GM23338 (cell line): ENCODE measurements at regions not wholly inside any gene's neighbourhood (a gene's known extent, or its start where the extent isn't known, plus 50 kb on each side); places are given as distances from the start of the nearest gene placed in this dataset.

Source experiments
- ATAC-seq: fragments of 200-7000 bp; cut with Tn5 transposase; 3 replicates; pipeline ENCODE4 v1.9.1; 2020
- DNase-seq: peaks from one replicate; pipeline ENCODE4 v3.0.0-alpha.2; 2015; ENCODE audit warnings: low spot score
- H2AFZ ChIP-seq: fragments of 200-600 bp; sonication (generic); 2 replicates; pipeline ENCODE4 v1.8.0; 2016; ENCODE audit warnings: antibody characterized with exemption, mild to moderate bottlenecking, moderate library complexity
- H3F3A ChIP-seq: fragments of 200-600 bp; sonication (generic); replicated peaks from 2 replicates; pipeline ENCODE4 v1.8.0; 2017; ENCODE audit warnings: antibody characterized with exemption, mixed run types, low read depth
- H3K27ac ChIP-seq: fragments of 200-600 bp; sonication (generic); 2 replicates; pipeline ENCODE4 v1.6.1; 2016; ENCODE audit warnings: low read depth
- H3K27me3 ChIP-seq: fragments of 200-600 bp; sonication (generic); 2 replicates; pipeline ENCODE4 v1.8.0; 2016; ENCODE audit warnings: mild to moderate bottlenecking, mixed run types, moderate library complexity; ENCODE audit not compliant: insufficient read depth
- H3K36me3 ChIP-seq: fragments of 200-600 bp; sonication (generic); 2 replicates; pipeline ENCODE4 v1.8.0; 2016; ENCODE audit warnings: mild to moderate bottlenecking; ENCODE audit not compliant: insufficient read depth
- H3K4me1 ChIP-seq: fragments of 200-600 bp; sonication (generic); 2 replicates; pipeline ENCODE4 v1.8.0; 2016; ENCODE audit warnings: mild to moderate bottlenecking, moderate library complexity; ENCODE audit not compliant: insufficient read depth
- H3K4me2 ChIP-seq: fragments of 200-600 bp; sonication (generic); 2 replicates; pipeline ENCODE4 v1.7.1; 2017; ENCODE audit warnings: mixed run types
- H3K4me3 ChIP-seq: fragments of 200-600 bp; sonication (generic); 2 replicates; pipeline ENCODE4 v1.6.1; 2016; ENCODE audit warnings: mixed run types
- H3K79me2 ChIP-seq: fragments of 200-600 bp; sonication (generic); replicated peaks from 2 replicates; pipeline ENCODE4 v1.8.0; 2017; ENCODE audit warnings: mild to moderate bottlenecking; ENCODE audit not compliant: insufficient read depth
- H3K9me2 ChIP-seq: fragments of 200-600 bp; sonication (generic); 2 replicates; pipeline ENCODE4 v1.8.0; 2017; ENCODE audit not compliant: insufficient read depth
- H4K20me1 ChIP-seq: fragments of 200-600 bp; sonication (generic); replicated peaks from 2 replicates; pipeline ENCODE4 v1.8.0; 2017; ENCODE audit warnings: mild to moderate bottlenecking; ENCODE audit not compliant: insufficient read depth
- H3K27ac Mint-ChIP-seq: 2 replicates; pipeline ENCODE4 v1.8.0; 2020; ENCODE audit warnings: inconsistent platforms, mild to moderate bottlenecking, moderate library complexity, mixed read lengths
- H3K27me3 Mint-ChIP-seq: 3 replicates; pipeline ENCODE4 v1.8.0; 2022; ENCODE audit warnings: low read depth, mild to moderate bottlenecking, moderate library complexity, mixed read lengths, inconsistent platforms; ENCODE audit not compliant: insufficient read depth, poor library complexity
- H3K36me3 Mint-ChIP-seq: 3 replicates; pipeline ENCODE4 v1.8.0; 2021; ENCODE audit warnings: low read depth, mild to moderate bottlenecking, inconsistent platforms, moderate library complexity, mixed read lengths
- H3K4me1 Mint-ChIP-seq: 3 replicates; pipeline ENCODE4 v1.8.0; 2020; ENCODE audit warnings: mild to moderate bottlenecking, inconsistent platforms, mixed read lengths
- H3K4me3 Mint-ChIP-seq: 3 replicates; pipeline ENCODE4 v1.8.0; 2021; ENCODE audit warnings: moderate library complexity, mild to moderate bottlenecking, inconsistent platforms, mixed read lengths
- H3K9me3 Mint-ChIP-seq: 3 replicates; pipeline ENCODE4 v1.8.0; 2020; ENCODE audit warnings: moderate library complexity, mild to moderate bottlenecking, inconsistent platforms, mixed read lengths
- CREB1 ChIP-seq: fragments of 250-450 bp; sonication (Bioruptor Pico); IDR thresholded peaks from 2 replicates; pipeline ENCODE4 v1.5.0; 2020; ENCODE audit warnings: low read depth, mild to moderate bottlenecking, moderate library complexity
- EZH2 ChIP-seq: fragments of 200-600 bp; sonication (generic); IDR thresholded peaks from one replicate; pipeline ENCODE4 v1.8.0; 2017; ENCODE audit warnings: antibody characterized with exemption, mild to moderate bottlenecking, low read depth; ENCODE audit not compliant: unreplicated experiment
- EZH2phosphoT487 ChIP-seq: fragments of 200-600 bp; sonication (generic); IDR thresholded peaks from one replicate; pipeline ENCODE4 v1.8.1; 2018; ENCODE audit warnings: antibody characterized with exemption; ENCODE audit not compliant: unreplicated experiment
- JUNB ChIP-seq: IDR thresholded peaks from one replicate; pipeline ENCODE4 v1.6.1; 2016; ENCODE audit warnings: antibody characterized with exemption; ENCODE audit not compliant: unreplicated experiment
- NANOG ChIP-seq: IDR thresholded peaks from 2 replicates; pipeline ENCODE4 v1.6.1; 2016; ENCODE audit warnings: antibody characterized with exemption, borderline replicate concordance
- POLR2AphosphoS5 ChIP-seq: IDR thresholded peaks from 2 replicates; pipeline ENCODE4 v1.6.1; 2016; ENCODE audit warnings: antibody characterized with exemption, low read depth
- STAT1 ChIP-seq: IDR thresholded peaks from one replicate; pipeline ENCODE4 v1.6.1; 2016; ENCODE audit warnings: antibody characterized with exemption; ENCODE audit not compliant: unreplicated experiment
- ZNF114 ChIP-seq: fragments of 250-450 bp; sonication (Bioruptor Pico); IDR thresholded peaks from 2 replicates; pipeline ENCODE4 v1.5.0; 2020; ENCODE audit warnings: mild to moderate bottlenecking, moderate library complexity
- ZNF331 ChIP-seq: fragments of 250-450 bp; sonication (Bioruptor Pico); IDR thresholded peaks from 2 replicates; pipeline ENCODE4 v1.5.0; 2020; ENCODE audit warnings: low read depth, mild to moderate bottlenecking, moderate library complexity
- TF ChIP-seq, protein P1 (sequence below): fragments of 250-450 bp; sonication (Bioruptor Pico); IDR thresholded peaks from 2 replicates; pipeline ENCODE4 v1.5.0; 2020; ENCODE audit warnings: mild to moderate bottlenecking, moderate library complexity
- TF ChIP-seq, protein P2 (sequence below): IDR thresholded peaks from one replicate; pipeline ENCODE4 v1.6.1; 2018; ENCODE audit warnings: antibody characterized with exemption; ENCODE audit not compliant: unreplicated experiment
- TF ChIP-seq, protein P3 (sequence below): IDR thresholded peaks from 2 replicates; pipeline ENCODE4 v1.6.1; 2016; ENCODE audit warnings: antibody characterized with exemption
- TF ChIP-seq, protein P4 (sequence below), 2 experiments: fragments of 200-600 bp in 1 of 2; sonication (generic) in 1 of 2; conservative IDR thresholded peaks; 2 replicates each; pipeline versions ENCODE4 v1.5.1 to v1.6.1; 2016 to 2017; ENCODE audit warnings: antibody characterized with exemption in 2 of 2, low read depth in 2 of 2, mild to moderate bottlenecking in 2 of 2, moderate library complexity in 1 of 2

DNA sequence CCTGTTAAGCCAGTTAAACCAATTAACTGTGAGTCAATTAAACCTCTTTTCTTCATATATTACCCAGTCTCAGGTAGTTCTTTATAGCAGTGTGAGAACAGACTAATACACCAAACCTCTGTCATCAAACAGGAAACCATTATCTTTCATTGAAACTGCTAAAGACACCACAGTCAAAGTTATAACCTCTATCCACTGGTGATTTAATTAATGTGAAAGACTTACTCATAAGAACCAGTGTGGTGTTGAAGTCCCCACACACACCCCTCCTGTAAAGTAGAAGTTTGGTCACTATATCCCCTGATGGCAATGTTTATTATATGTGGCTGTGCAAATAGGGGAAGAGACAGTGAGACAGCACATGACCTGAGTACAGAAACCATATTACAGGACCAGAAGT, 228.1 kb downstream of the NEBL start:
- H2AFZ ChIP-seq, result no peak overlapping the region
- H3K4me1 ChIP-seq, result no peaks in the 10 kb centered on the region
- no peaks in the 10 kb centered on the region for H3F3A ChIP-seq
- H4K20me1 ChIP-seq, result no peaks in the 10 kb centered on the region
- H3K9me3 Mint-ChIP-seq, result peaks cover 4% of the 10 kb centered on the region; the same call in 1 of the 3 replicates
- peaks cover 3% of the 10 kb centered on the region; the same call in 1 of the 3 replicates for H3K4me1 Mint-ChIP-seq
- no peak overlapping the region for H3K4me3 ChIP-seq
- ATAC-seq (no peak), DNase-seq (no peak)
- no peak for TF ChIP-seq EZH2phosphoT487
- TF ChIP-seq CREB1 (CRISPR knock-in tag), result no peak
- no peak for TF ChIP-seq ZNF331
- no peak for TF ChIP-seq STAT1
- TF ChIP-seq, protein P1, sequence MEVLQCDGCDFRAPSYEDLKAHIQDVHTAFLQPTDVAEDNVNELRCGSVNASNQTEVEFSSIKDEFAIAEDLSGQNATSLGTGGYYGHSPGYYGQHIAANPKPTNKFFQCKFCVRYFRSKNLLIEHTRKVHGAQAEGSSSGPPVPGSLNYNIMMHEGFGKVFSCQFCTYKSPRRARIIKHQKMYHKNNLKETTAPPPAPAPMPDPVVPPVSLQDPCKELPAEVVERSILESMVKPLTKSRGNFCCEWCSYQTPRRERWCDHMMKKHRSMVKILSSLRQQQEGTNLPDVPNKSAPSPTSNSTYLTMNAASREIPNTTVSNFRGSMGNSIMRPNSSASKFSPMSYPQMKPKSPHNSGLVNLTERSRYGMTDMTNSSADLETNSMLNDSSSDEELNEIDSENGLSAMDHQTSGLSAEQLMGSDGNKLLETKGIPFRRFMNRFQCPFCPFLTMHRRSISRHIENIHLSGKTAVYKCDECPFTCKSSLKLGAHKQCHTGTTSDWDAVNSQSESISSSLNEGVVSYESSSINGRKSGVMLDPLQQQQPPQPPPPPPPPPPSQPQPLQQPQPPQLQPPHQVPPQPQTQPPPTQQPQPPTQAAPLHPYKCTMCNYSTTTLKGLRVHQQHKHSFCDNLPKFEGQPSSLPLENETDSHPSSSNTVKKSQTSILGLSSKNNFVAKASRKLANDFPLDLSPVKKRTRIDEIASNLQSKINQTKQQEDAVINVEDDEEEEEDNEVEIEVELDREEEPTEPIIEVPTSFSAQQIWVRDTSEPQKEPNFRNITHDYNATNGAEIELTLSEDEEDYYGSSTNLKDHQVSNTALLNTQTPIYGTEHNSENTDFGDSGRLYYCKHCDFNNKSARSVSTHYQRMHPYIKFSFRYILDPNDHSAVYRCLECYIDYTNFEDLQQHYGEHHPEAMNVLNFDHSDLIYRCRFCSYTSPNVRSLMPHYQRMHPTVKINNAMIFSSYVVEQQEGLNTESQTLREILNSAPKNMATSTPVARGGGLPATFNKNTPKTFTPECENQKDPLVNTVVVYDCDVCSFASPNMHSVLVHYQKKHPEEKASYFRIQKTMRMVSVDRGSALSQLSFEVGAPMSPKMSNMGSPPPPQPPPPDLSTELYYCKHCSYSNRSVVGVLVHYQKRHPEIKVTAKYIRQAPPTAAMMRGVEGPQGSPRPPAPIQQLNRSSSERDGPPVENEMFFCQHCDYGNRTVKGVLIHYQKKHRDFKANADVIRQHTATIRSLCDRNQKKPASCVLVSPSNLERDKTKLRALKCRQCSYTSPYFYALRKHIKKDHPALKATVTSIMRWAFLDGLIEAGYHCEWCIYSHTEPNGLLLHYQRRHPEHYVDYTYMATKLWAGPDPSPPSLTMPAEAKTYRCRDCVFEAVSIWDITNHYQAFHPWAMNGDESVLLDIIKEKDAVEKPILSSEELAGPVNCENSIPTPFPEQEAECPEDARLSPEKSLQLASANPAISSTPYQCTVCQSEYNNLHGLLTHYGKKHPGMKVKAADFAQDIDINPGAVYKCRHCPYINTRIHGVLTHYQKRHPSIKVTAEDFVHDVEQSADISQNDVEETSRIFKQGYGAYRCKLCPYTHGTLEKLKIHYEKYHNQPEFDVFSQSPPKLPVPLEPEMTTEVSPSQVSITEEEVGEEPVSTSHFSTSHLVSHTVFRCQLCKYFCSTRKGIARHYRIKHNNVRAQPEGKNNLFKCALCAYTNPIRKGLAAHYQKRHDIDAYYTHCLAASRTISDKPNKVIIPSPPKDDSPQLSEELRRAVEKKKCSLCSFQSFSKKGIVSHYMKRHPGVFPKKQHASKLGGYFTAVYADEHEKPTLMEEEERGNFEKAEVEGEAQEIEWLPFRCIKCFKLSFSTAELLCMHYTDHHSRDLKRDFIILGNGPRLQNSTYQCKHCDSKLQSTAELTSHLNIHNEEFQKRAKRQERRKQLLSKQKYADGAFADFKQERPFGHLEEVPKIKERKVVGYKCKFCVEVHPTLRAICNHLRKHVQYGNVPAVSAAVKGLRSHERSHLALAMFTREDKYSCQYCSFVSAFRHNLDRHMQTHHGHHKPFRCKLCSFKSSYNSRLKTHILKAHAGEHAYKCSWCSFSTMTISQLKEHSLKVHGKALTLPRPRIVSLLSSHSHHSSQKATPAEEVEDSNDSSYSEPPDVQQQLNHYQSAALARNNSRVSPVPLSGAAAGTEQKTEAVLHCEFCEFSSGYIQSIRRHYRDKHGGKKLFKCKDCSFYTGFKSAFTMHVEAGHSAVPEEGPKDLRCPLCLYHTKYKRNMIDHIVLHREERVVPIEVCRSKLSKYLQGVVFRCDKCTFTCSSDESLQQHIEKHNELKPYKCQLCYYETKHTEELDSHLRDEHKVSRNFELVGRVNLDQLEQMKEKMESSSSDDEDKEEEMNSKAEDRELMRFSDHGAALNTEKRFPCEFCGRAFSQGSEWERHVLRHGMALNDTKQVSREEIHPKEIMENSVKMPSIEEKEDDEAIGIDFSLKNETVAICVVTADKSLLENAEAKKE, result no peak
- TF ChIP-seq JUNB, result no peak
- TF ChIP-seq, protein P2, sequence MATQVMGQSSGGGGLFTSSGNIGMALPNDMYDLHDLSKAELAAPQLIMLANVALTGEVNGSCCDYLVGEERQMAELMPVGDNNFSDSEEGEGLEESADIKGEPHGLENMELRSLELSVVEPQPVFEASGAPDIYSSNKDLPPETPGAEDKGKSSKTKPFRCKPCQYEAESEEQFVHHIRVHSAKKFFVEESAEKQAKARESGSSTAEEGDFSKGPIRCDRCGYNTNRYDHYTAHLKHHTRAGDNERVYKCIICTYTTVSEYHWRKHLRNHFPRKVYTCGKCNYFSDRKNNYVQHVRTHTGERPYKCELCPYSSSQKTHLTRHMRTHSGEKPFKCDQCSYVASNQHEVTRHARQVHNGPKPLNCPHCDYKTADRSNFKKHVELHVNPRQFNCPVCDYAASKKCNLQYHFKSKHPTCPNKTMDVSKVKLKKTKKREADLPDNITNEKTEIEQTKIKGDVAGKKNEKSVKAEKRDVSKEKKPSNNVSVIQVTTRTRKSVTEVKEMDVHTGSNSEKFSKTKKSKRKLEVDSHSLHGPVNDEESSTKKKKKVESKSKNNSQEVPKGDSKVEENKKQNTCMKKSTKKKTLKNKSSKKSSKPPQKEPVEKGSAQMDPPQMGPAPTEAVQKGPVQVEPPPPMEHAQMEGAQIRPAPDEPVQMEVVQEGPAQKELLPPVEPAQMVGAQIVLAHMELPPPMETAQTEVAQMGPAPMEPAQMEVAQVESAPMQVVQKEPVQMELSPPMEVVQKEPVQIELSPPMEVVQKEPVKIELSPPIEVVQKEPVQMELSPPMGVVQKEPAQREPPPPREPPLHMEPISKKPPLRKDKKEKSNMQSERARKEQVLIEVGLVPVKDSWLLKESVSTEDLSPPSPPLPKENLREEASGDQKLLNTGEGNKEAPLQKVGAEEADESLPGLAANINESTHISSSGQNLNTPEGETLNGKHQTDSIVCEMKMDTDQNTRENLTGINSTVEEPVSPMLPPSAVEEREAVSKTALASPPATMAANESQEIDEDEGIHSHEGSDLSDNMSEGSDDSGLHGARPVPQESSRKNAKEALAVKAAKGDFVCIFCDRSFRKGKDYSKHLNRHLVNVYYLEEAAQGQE, result no peak
- TF ChIP-seq POLR2AphosphoS5, result no peak
- TF ChIP-seq NANOG, result no peak
- TF ChIP-seq, protein P3, sequence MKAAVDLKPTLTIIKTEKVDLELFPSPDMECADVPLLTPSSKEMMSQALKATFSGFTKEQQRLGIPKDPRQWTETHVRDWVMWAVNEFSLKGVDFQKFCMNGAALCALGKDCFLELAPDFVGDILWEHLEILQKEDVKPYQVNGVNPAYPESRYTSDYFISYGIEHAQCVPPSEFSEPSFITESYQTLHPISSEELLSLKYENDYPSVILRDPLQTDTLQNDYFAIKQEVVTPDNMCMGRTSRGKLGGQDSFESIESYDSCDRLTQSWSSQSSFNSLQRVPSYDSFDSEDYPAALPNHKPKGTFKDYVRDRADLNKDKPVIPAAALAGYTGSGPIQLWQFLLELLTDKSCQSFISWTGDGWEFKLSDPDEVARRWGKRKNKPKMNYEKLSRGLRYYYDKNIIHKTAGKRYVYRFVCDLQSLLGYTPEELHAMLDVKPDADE, result no peak
- no peak for TF ChIP-seq EZH2
- TF ChIP-seq, protein P4, sequence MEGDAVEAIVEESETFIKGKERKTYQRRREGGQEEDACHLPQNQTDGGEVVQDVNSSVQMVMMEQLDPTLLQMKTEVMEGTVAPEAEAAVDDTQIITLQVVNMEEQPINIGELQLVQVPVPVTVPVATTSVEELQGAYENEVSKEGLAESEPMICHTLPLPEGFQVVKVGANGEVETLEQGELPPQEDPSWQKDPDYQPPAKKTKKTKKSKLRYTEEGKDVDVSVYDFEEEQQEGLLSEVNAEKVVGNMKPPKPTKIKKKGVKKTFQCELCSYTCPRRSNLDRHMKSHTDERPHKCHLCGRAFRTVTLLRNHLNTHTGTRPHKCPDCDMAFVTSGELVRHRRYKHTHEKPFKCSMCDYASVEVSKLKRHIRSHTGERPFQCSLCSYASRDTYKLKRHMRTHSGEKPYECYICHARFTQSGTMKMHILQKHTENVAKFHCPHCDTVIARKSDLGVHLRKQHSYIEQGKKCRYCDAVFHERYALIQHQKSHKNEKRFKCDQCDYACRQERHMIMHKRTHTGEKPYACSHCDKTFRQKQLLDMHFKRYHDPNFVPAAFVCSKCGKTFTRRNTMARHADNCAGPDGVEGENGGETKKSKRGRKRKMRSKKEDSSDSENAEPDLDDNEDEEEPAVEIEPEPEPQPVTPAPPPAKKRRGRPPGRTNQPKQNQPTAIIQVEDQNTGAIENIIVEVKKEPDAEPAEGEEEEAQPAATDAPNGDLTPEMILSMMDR (conservative IDR thresholded peaks at IDR 0.05; ENCODE audit: low read depth in 2 of 2), result no peak
- TF ChIP-seq ZNF114 (CRISPR knock-in tag), result no peak
- no peaks in the 10 kb centered on the region for H3K36me3 ChIP-seq
- peaks cover 4% of the 10 kb centered on the region; the same call in 2 of the 3 replicates for H3K36me3 Mint-ChIP-seq
- H3K27ac ChIP-seq, result no peak overlapping the region
- no peak overlapping the region for H3K27ac Mint-ChIP-seq
- H3K4me2 ChIP-seq, result no peak overlapping the region
- peaks cover 4% of the 10 kb centered on the region for H3K27me3 Mint-ChIP-seq
- H3K79me2 ChIP-seq, result no peaks in the 10 kb centered on the region
- H3K9me2 ChIP-seq, result peaks cover 12% of the 10 kb centered on the region
- H3K4me3 Mint-ChIP-seq, result no peak overlapping the region
- H3K27me3 ChIP-seq, result no peaks in the 10 kb centered on the region
